PC-9 (cell line): ENCODE measurements at regions not wholly inside any gene's neighbourhood (a gene's known extent, or its start where the extent isn't known, plus 50 kb on each side); places are given as distances from the start of the nearest gene placed in this dataset.

ENCODE experiments used
- BruUV-seq: library from RNA; stranded (reverse); fragments of 400-500 nt; replicated peaks from 2 replicates; lab custom pipeline; 2021; lab: Mats Ljungman, UMichigan
- CTCF ChIA-PET: fragments of 300-600 bp; sonication (Branson Sonifier 250); formaldehyde crosslinking; loops from one replicate; lab custom pipeline; 2022; ENCODE audit warnings: antibody characterized with exemption; lab: Charles Lee
- POLR2A ChIA-PET: fragments of 300-600 bp; sonication (Branson Sonifier 250); formaldehyde crosslinking; loops from one replicate; lab custom pipeline; 2022; ENCODE audit warnings: antibody characterized with exemption; ENCODE audit not compliant: unreplicated experiment; lab: Charles Lee
- DNase-seq, 2 experiments: peaks; one replicate each; pipeline versions ENCODE4 v3.0.0 to v3.0.0-alpha.2; 2015 to 2022; ENCODE audit warnings: mixed read lengths in 1 of 2
- H2AFZ ChIP-seq: fragments of 200-600 bp; sonication (generic); 2 replicates; pipeline ENCODE4 v1.8.1; 2017; ENCODE audit warnings: antibody characterized with exemption
- H3F3A ChIP-seq: fragments of 200-600 bp; sonication (generic); 2 replicates; pipeline ENCODE4 v1.8.1; 2017; ENCODE audit warnings: antibody characterized with exemption, mild to moderate bottlenecking, low read depth; ENCODE audit not compliant: insufficient read depth
- H3K27ac ChIP-seq: fragments of 200-600 bp; sonication (generic); 2 replicates; pipeline ENCODE4 v1.6.1; 2016; ENCODE audit warnings: mixed run types
- H3K27me3 ChIP-seq: fragments of 200-600 bp; sonication (generic); 2 replicates; pipeline ENCODE4 v1.6.1; 2016; ENCODE audit warnings: low read depth, mixed run types; ENCODE audit not compliant: insufficient read depth
- H3K36me3 ChIP-seq: fragments of 200-600 bp; sonication (generic); 2 replicates; pipeline ENCODE4 v1.6.1; 2016; ENCODE audit warnings: low read depth, mixed run types
- H3K4me1 ChIP-seq: fragments of 200-600 bp; sonication (generic); replicated peaks from 2 replicates; pipeline ENCODE4 v1.6.1; 2016; ENCODE audit warnings: mixed run types; ENCODE audit not compliant: insufficient read depth
- H3K4me2 ChIP-seq: fragments of 200-600 bp; sonication (generic); 2 replicates; pipeline ENCODE4 v1.6.1; 2017; ENCODE audit warnings: mixed run types
- H3K4me3 ChIP-seq: fragments of 200-600 bp; sonication (generic); 2 replicates; pipeline ENCODE4 v1.6.1; 2016; ENCODE audit warnings: mixed run types
- H3K79me2 ChIP-seq: fragments of 200-600 bp; sonication (generic); 2 replicates; pipeline ENCODE4 v1.6.1; 2017; ENCODE audit warnings: low read depth, mixed run types
- H3K9me2 ChIP-seq: fragments of 200-600 bp; sonication (generic); 2 replicates; pipeline ENCODE4 v1.8.1; 2017; ENCODE audit warnings: mild to moderate bottlenecking; ENCODE audit not compliant: insufficient read depth
- H3K9me3 ChIP-seq: fragments of 200-600 bp; sonication (generic); 2 replicates; pipeline ENCODE4 v1.8.1; 2016; ENCODE audit warnings: low read depth; ENCODE audit not compliant: insufficient read depth
- H4K20me1 ChIP-seq: fragments of 200-600 bp; sonication (generic); 2 replicates; pipeline ENCODE4 v1.8.1; 2017; ENCODE audit not compliant: insufficient read depth
- EZH2 ChIP-seq: fragments of 200-600 bp; sonication (generic); IDR thresholded peaks from 2 replicates; pipeline ENCODE4 v1.8.0; 2017; ENCODE audit warnings: antibody characterized with exemption, low read depth
- intact Hi-C: fragments of 100-400 bp; cut with micrococcal nuclease; formaldehyde crosslinking; loops from one replicate; pipeline ENCODE4 v1.10.0; 2022; ENCODE audit not compliant: unreplicated experiment
- TF ChIP-seq, protein P1 (sequence below): fragments of 200-600 bp; sonication (generic); conservative IDR thresholded peaks from 2 replicates; pipeline ENCODE4 v1.6.1; 2017; ENCODE audit warnings: mixed run types, antibody characterized with exemption, mild to moderate bottlenecking, moderate library complexity

DNA sequence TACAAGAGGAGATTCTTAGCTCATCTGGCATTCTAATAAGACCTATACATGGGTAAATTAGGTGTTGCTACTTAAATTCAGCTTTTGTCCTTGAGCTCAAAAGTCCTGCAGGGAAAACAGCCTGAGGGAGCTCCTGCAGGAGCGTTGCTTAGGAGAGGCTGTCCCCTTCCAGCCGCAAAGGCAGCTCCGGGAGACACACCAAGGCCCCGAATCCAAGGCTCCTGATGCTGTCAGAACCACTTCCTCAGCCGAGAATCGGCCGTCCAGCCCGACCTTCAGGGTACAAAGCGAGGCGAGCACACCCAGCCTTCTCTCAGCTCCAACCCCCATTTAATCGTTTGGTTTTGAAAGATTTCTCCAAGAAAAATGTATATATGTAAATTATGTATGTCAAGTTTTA is 87.0 kb downstream of the DACT2 start:
- Histone ChIP-seq H3K27me3 (peaks cover 56% of the 10 kb centered on the region), H3K4me1 (no peaks in the 10 kb centered on the region), H3K4me3 (no peak overlapping the region), H4K20me1 (no peaks in the 10 kb centered on the region), H3K4me2 (no peak overlapping the region), H3K9me2 (no peaks in the 10 kb centered on the region), H3K9me3 (no peaks in the 10 kb centered on the region), H3F3A (no peaks in the 10 kb centered on the region), H3K36me3 (no peaks in the 10 kb centered on the region), H2AFZ (no peak overlapping the region), H3K79me2 (no peaks in the 10 kb centered on the region), H3K27ac (no peak overlapping the region)
- no TSS peak for BruUV-seq
- ChIA-PET POLR2A (no interaction called here), CTCF (no interaction called here)
- DNase-seq, result no peak
- no peak for TF ChIP-seq EZH2
- TF ChIP-seq, protein P1, sequence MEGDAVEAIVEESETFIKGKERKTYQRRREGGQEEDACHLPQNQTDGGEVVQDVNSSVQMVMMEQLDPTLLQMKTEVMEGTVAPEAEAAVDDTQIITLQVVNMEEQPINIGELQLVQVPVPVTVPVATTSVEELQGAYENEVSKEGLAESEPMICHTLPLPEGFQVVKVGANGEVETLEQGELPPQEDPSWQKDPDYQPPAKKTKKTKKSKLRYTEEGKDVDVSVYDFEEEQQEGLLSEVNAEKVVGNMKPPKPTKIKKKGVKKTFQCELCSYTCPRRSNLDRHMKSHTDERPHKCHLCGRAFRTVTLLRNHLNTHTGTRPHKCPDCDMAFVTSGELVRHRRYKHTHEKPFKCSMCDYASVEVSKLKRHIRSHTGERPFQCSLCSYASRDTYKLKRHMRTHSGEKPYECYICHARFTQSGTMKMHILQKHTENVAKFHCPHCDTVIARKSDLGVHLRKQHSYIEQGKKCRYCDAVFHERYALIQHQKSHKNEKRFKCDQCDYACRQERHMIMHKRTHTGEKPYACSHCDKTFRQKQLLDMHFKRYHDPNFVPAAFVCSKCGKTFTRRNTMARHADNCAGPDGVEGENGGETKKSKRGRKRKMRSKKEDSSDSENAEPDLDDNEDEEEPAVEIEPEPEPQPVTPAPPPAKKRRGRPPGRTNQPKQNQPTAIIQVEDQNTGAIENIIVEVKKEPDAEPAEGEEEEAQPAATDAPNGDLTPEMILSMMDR, result no peak
- intact Hi-C loops, result no loop called here

DNA sequence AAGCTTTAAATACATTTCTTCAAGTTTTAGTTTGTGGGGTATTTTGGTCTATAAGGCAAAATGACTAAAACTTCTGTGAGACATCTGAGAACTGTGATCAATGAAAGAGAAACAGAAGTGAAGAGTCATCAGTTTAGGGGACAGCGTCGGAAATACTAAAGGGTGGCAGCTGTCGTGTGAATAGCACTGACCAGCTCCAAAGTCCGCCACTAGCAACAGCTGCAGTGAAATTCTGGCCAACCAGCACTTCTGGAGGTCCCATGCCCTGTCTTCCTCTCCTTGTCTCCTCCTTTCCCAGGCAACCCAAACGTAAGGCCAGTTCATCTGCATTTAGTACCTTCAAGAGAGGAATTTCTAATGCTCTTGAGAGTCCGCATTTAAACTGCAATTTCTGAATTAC is 87.5 kb downstream of the DACT2 start:
- H3K4me2 ChIP-seq, result no peak overlapping the region
- POLR2A ChIA-PET, result no interaction called here
- H3K9me3 ChIP-seq, result no peaks in the 10 kb centered on the region
- no TSS peak for BruUV-seq
- no peaks in the 10 kb centered on the region for H4K20me1 ChIP-seq
- H3K79me2 ChIP-seq, result no peaks in the 10 kb centered on the region
- no peak for TF ChIP-seq EZH2
- TF ChIP-seq, protein P1, result no peak
- CTCF ChIA-PET, result no interaction called here
- intact Hi-C loops, result no loop called here
- no peak for DNase-seq
- H3K9me2 ChIP-seq, result no peaks in the 10 kb centered on the region
- peaks cover 60% of the 10 kb centered on the region for H3K27me3 ChIP-seq
- no peaks in the 10 kb centered on the region for H3K4me1 ChIP-seq
- H3K36me3 ChIP-seq, result no peaks in the 10 kb centered on the region
- no peak overlapping the region for H3K27ac ChIP-seq
- no peak overlapping the region for H2AFZ ChIP-seq
- no peaks in the 10 kb centered on the region for H3F3A ChIP-seq
- H3K4me3 ChIP-seq, result no peak overlapping the region

DNA sequence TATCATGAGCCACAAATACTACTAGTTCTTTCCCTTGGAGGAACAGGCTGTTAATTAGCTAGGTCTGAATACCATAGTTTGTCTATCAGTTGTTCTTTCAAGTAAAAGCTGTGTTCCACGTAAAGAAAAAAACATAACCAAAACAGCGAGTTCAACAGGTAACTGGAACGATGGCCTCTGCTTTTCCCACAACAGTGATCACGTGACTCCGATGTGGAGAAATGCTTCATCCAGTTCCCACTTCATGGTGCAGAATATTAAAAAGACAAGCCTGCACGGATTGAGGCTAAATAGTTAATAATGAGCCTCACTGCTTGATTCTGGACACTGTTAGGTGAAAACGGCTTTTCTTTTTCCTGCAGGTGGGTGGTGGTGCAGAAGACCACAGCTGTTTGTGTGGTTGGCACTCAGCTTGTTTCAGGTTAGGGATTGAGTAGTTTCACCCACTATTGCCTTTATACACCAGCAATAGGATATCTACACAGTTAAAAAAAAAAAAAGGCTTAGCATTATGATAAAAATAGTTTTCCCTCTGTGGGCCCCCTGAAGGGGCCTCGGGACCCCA is 88.1 kb downstream of the DACT2 start:
- CTCF ChIA-PET, result no interaction called here

DNA sequence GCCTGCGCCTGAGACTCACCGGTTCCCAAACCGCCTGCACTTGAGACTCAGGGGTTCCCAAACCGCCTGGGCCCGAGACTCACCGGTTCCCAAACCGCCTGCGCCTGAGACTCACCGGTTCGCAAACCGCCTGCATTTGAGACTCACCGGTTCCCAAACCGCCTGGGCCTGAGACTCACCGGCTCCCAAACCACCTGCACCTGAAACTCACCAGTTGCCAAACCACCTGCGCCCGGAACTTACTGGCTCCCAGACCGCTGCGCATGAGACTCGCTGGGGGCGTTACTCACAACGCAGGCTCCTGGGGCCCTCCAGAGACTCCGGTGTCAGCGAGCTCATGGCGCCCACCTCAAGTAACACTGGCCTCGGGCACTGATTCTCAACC is 90.2 kb downstream of the DACT2 start:
- POLR2A ChIA-PET, result no interaction called here
- no peaks in the 10 kb centered on the region for H4K20me1 ChIP-seq
- CTCF ChIA-PET, result no interaction called here
- no peaks in the 10 kb centered on the region for H3K79me2 ChIP-seq
- H3K9me3 ChIP-seq, result no peaks in the 10 kb centered on the region
- no peak overlapping the region for H3K4me2 ChIP-seq
- H3K27me3 ChIP-seq, result peaks cover 86% of the 10 kb centered on the region
- no peaks in the 10 kb centered on the region for H3F3A ChIP-seq
- H3K36me3 ChIP-seq, result no peaks in the 10 kb centered on the region
- TF ChIP-seq, protein P1, result no peak
- no peak overlapping the region for H2AFZ ChIP-seq
- H3K4me3 ChIP-seq, result no peak overlapping the region
- intact Hi-C loops, result no loop called here
- BruUV-seq, result no TSS peak
- H3K4me1 ChIP-seq, result no peaks in the 10 kb centered on the region
- no peak overlapping the region for H3K27ac ChIP-seq
- no peaks in the 10 kb centered on the region for H3K9me2 ChIP-seq
- DNase-seq, result no peak

More for the DNA sequence above, 88.1 kb downstream of the DACT2 start:
- no peak overlapping the region for H3K27ac ChIP-seq
- POLR2A ChIA-PET, result no interaction called here
- no peaks in the 10 kb centered on the region for H3K36me3 ChIP-seq
- no peaks in the 10 kb centered on the region for H3F3A ChIP-seq
- no TSS peak for BruUV-seq
- H3K27me3 ChIP-seq, result peaks cover 66% of the 10 kb centered on the region
- TF ChIP-seq EZH2, result no peak
- H3K9me2 ChIP-seq, result no peaks in the 10 kb centered on the region
- H2AFZ ChIP-seq, result no peak overlapping the region
- no peaks in the 10 kb centered on the region for H3K4me1 ChIP-seq
- intact Hi-C loops, result no loop called here
- H3K4me2 ChIP-seq, result no peak overlapping the region
- no peaks in the 10 kb centered on the region for H3K79me2 ChIP-seq
- H3K4me3 ChIP-seq, result no peak overlapping the region
- no peak for DNase-seq
- no peaks in the 10 kb centered on the region for H4K20me1 ChIP-seq
- no peaks in the 10 kb centered on the region for H3K9me3 ChIP-seq
